CD4-positive, alpha-beta memory T cell (primary cell): ENCODE measurements at regions not wholly inside any gene's neighbourhood (a gene's known extent, or its start where the extent isn't known, plus 50 kb on each side); places are given as distances from the start of the nearest gene placed in this dataset.

Experiments
- CTCF ChIA-PET: fragments of 350-600 bp; sonication (Branson Sonifier 250); formaldehyde crosslinking; loops from one replicate; lab custom pipeline; 2021; ENCODE audit warnings: inconsistent platforms; ENCODE audit not compliant: partially characterized antibody; lab: Charles Lee
- POLR2A ChIA-PET: fragments of 350-600 bp; sonication (Branson Sonifier 250); formaldehyde crosslinking; loops from one replicate; lab custom pipeline; 2021; ENCODE audit not compliant: partially characterized antibody; lab: Charles Lee
- DNase-seq, 5 donors: peaks; one replicate each; pipeline versions ENCODE4 v3.0.0 to v3.0.0-alpha.2; 2020 to 2022; ENCODE audit warnings: mixed read lengths in 1 of 5
- H3K27ac ChIP-seq: one replicate; pipeline ENCODE4 v1.7.0; 2013; ENCODE audit warnings: low read depth, low read length
- H3K27me3 ChIP-seq: 2 replicates; pipeline ENCODE4 v1.7.0; 2013; ENCODE audit warnings: mild to moderate bottlenecking, low read length, moderate library complexity; ENCODE audit not compliant: insufficient read depth
- H3K36me3 ChIP-seq: 2 replicates; pipeline ENCODE4 v1.7.0; 2013; ENCODE audit warnings: mild to moderate bottlenecking, low read length, moderate library complexity; ENCODE audit not compliant: insufficient read depth
- H3K4me1 ChIP-seq: 2 replicates; pipeline ENCODE4 v1.7.0; 2013; ENCODE audit warnings: mild to moderate bottlenecking, low read length, moderate library complexity; ENCODE audit not compliant: insufficient read depth
- H3K4me3 ChIP-seq, 2 donors: one replicate each; pipeline ENCODE4 v1.7.0; 2013; ENCODE audit warnings: low read length in 2 of 2, mild to moderate bottlenecking in 1 of 2
- H3K9me3 ChIP-seq, 2 donors: one replicate each; pipeline ENCODE4 v1.7.0; 2013; ENCODE audit warnings: low read length in 2 of 2, control low read depth in 1 of 2; ENCODE audit not compliant: control insufficient read depth in 1 of 2
- H3K27ac Mint-ChIP-seq, 7 donors: one replicate each; pipeline ENCODE4 v1.8.0; 2020 to 2021; ENCODE audit warnings: mixed read lengths in 7 of 7, mild to moderate bottlenecking in 6 of 7, inconsistent platforms in 3 of 7, moderate library complexity in 3 of 7
- H3K27me3 Mint-ChIP-seq, 2 donors: one replicate each; pipeline ENCODE4 v1.8.0; 2020 to 2021; ENCODE audit warnings: mixed read lengths in 2 of 2
- H3K36me3 Mint-ChIP-seq, 2 donors: one replicate each; pipeline ENCODE4 v1.8.0; 2020 to 2021; ENCODE audit warnings: mixed read lengths in 2 of 2, inconsistent platforms in 1 of 2, mild to moderate bottlenecking in 1 of 2
- H3K4me1 Mint-ChIP-seq, 4 donors: one replicate each; pipeline ENCODE4 v1.8.0; 2020 to 2021; ENCODE audit warnings: mixed read lengths in 4 of 4, mild to moderate bottlenecking in 1 of 4
- H3K4me3 Mint-ChIP-seq, 8 donors: one replicate each; pipeline ENCODE4 v1.8.0; 2020 to 2021; ENCODE audit warnings: mixed read lengths in 8 of 8, mild to moderate bottlenecking in 7 of 8, moderate library complexity in 6 of 8, inconsistent platforms in 3 of 8
- H3K9me3 Mint-ChIP-seq, 8 donors: one replicate each; pipeline ENCODE4 v1.8.0; 2020 to 2021; ENCODE audit warnings: mixed read lengths in 8 of 8, mild to moderate bottlenecking in 5 of 8, inconsistent platforms in 3 of 8, moderate library complexity in 1 of 8
- intact Hi-C: fragments of 100-400 bp; cut with micrococcal nuclease; formaldehyde crosslinking; loops from one replicate; pipeline ENCODE4 v1.15.1; 2023

GRCh38 chr2:150142561-150142960 is 344.9 kb downstream of the RND3 start:
- intact Hi-C loops, result no loop called here
- Histone ChIP-seq H3K36me3 (no peaks in the 10 kb centered on the region), H3K4me3 (no peak overlapping the region), H3K27ac (no peak overlapping the region), H3K27me3 (no peaks in the 10 kb centered on the region), H3K4me1 (no peaks in the 10 kb centered on the region), H3K9me3 (peaks cover 0 to 6% of the 10 kb centered on the region in 2 donors)
- CTCF ChIA-PET, result no interaction called here
- H3K27me3 Mint-ChIP-seq, result no peaks in the 10 kb centered on the region
- no peaks in the 10 kb centered on the region for H3K36me3 Mint-ChIP-seq
- POLR2A ChIA-PET, result no interaction called here
- DNase-seq, result no peak
- peaks cover 0 to 25% (median 12%) of the 10 kb centered on the region in 8 donors for H3K9me3 Mint-ChIP-seq
- no peak overlapping the region for H3K4me3 Mint-ChIP-seq
- H3K27ac Mint-ChIP-seq, result no peak overlapping the region
- no peaks in the 10 kb centered on the region for H3K4me1 Mint-ChIP-seq

- no peak for DNase-seq
- H3K4me1 Mint-ChIP-seq, result no peaks in the 10 kb centered on the region
- no peak overlapping the region for H3K4me3 ChIP-seq
- H3K9me3 Mint-ChIP-seq, result peaks cover 0 to 13% (median 7%) of the 10 kb centered on the region in 8 donors
- H3K27me3 ChIP-seq, result no peaks in the 10 kb centered on the region
- POLR2A ChIA-PET, result interaction anchor here (0.6 kb wide), 1 partner anchor 16 kb away, joined by 3 read pairs; no protein-coding TSS in a partner anchor
- H3K36me3 ChIP-seq, result no peaks in the 10 kb centered on the region
- no peak overlapping the region for H3K4me3 Mint-ChIP-seq
- CTCF ChIA-PET, result no interaction called here
- no peaks in the 10 kb centered on the region for H3K4me1 ChIP-seq
- H3K36me3 Mint-ChIP-seq, result no peaks in the 10 kb centered on the region
- intact Hi-C loops, result no loop called here
- H3K9me3 ChIP-seq, result peaks cover 0 to under 1% of the 10 kb centered on the region in 2 donors
- H3K27me3 Mint-ChIP-seq, result no peaks in the 10 kb centered on the region
- no peak overlapping the region for H3K27ac ChIP-seq
- H3K27ac Mint-ChIP-seq, result no peak overlapping the region
Observed at GRCh38 chr2:150141226-150142001, 346.1 kb downstream of the RND3 start.

- no peaks in the 10 kb centered on the region for H3K4me1 Mint-ChIP-seq
- Histone ChIP-seq H3K4me1 (no peaks in the 10 kb centered on the region), H3K4me3 (no peak overlapping the region), H3K9me3 (no peaks in the 10 kb centered on the region), H3K27me3 (no peaks in the 10 kb centered on the region), H3K36me3 (no peaks in the 10 kb centered on the region), H3K27ac (no peak overlapping the region)
- H3K27ac Mint-ChIP-seq, result no peak overlapping the region
- no peaks in the 10 kb centered on the region for H3K36me3 Mint-ChIP-seq
- ChIA-PET CTCF (no interaction called here), POLR2A (interaction anchor here (0.6 kb wide), 1 partner anchor 16 kb away, joined by 3 read pairs; no protein-coding TSS in a partner anchor)
- intact Hi-C loops, result no loop called here
- no peaks in the 10 kb centered on the region for H3K27me3 Mint-ChIP-seq
- no peak overlapping the region for H3K4me3 Mint-ChIP-seq
- no peak for DNase-seq
- H3K9me3 Mint-ChIP-seq, result peaks cover 0 to 8% (median 2%) of the 10 kb centered on the region in 8 donors
Observed at GRCh38 chr2:150140777-150141176, 346.7 kb downstream of the RND3 start.

- no peaks in the 10 kb centered on the region for H3K4me1 Mint-ChIP-seq
- no peaks in the 10 kb centered on the region for H3K9me3 ChIP-seq
- DNase-seq, result no peak
- H3K36me3 Mint-ChIP-seq, result no peaks in the 10 kb centered on the region
- no peaks in the 10 kb centered on the region for H3K27me3 ChIP-seq
- H3K27ac ChIP-seq, result no peak overlapping the region
- peaks cover 0 to 7% (median 0%) of the 10 kb centered on the region in 8 donors for H3K9me3 Mint-ChIP-seq
- no peak overlapping the region for H3K4me3 Mint-ChIP-seq
- no peaks in the 10 kb centered on the region for H3K27me3 Mint-ChIP-seq
- no peaks in the 10 kb centered on the region for H3K4me1 ChIP-seq
- ChIA-PET CTCF (no interaction called here), POLR2A (no interaction called here)
- no peaks in the 10 kb centered on the region for H3K36me3 ChIP-seq
- no peak overlapping the region for H3K27ac Mint-ChIP-seq
- intact Hi-C loops, result no loop called here
- H3K4me3 ChIP-seq, result no peak overlapping the region
Observed at GRCh38 chr2:150138587-150138986, 348.9 kb downstream of the RND3 start.

GRCh38 chr2:150137338-150138069 is 350.0 kb downstream of the RND3 start:
- intact Hi-C loops, result no loop called here
- Mint-ChIP-seq H3K27ac (no peak overlapping the region), H3K27me3 (no peaks in the 10 kb centered on the region), H3K36me3 (no peaks in the 10 kb centered on the region), H3K4me1 (no peaks in the 10 kb centered on the region), H3K4me3 (no peak overlapping the region), H3K9me3 (peaks cover 0 to 7% (median 0%) of the 10 kb centered on the region in 8 donors)
- Histone ChIP-seq H3K27ac (no peak overlapping the region), H3K4me1 (no peaks in the 10 kb centered on the region), H3K4me3 (no peak overlapping the region), H3K9me3 (no peaks in the 10 kb centered on the region), H3K36me3 (no peaks in the 10 kb centered on the region), H3K27me3 (no peaks in the 10 kb centered on the region)
- DNase-seq, result no peak
- CTCF ChIA-PET, result no interaction called here
- POLR2A ChIA-PET, result no interaction called here

GRCh38 chr2:150136893-150137292 is 350.6 kb downstream of the RND3 start:
- CTCF ChIA-PET, result no interaction called here
- H3K27ac Mint-ChIP-seq, result no peak overlapping the region
- Histone ChIP-seq H3K9me3 (no peaks in the 10 kb centered on the region), H3K27ac (no peak overlapping the region), H3K36me3 (no peaks in the 10 kb centered on the region), H3K4me3 (no peak overlapping the region), H3K4me1 (no peaks in the 10 kb centered on the region), H3K27me3 (no peaks in the 10 kb centered on the region)
- no peak for DNase-seq
- H3K27me3 Mint-ChIP-seq, result no peaks in the 10 kb centered on the region
- no peaks in the 10 kb centered on the region for H3K4me1 Mint-ChIP-seq
- H3K36me3 Mint-ChIP-seq, result no peaks in the 10 kb centered on the region
- H3K9me3 Mint-ChIP-seq, result peaks cover 0 to 7% (median 0%) of the 10 kb centered on the region in 8 donors
- no peak overlapping the region for H3K4me3 Mint-ChIP-seq
- POLR2A ChIA-PET, result no interaction called here
- intact Hi-C loops, result no loop called here

GRCh38 chr2:150136401-150136800 is 351.1 kb downstream of the RND3 start:
- Histone ChIP-seq H3K9me3 (no peaks in the 10 kb centered on the region), H3K27me3 (no peaks in the 10 kb centered on the region), H3K36me3 (no peaks in the 10 kb centered on the region), H3K27ac (no peak overlapping the region), H3K4me1 (no peaks in the 10 kb centered on the region), H3K4me3 (no peak overlapping the region)
- H3K27me3 Mint-ChIP-seq, result no peaks in the 10 kb centered on the region
- ChIA-PET CTCF (no interaction called here), POLR2A (no interaction called here)
- H3K9me3 Mint-ChIP-seq, result peaks cover 0 to 7% (median 0%) of the 10 kb centered on the region in 8 donors
- no peak overlapping the region for H3K27ac Mint-ChIP-seq
- H3K4me1 Mint-ChIP-seq, result no peaks in the 10 kb centered on the region
- H3K36me3 Mint-ChIP-seq, result no peaks in the 10 kb centered on the region
- no peak for DNase-seq
- intact Hi-C loops, result no loop called here
- H3K4me3 Mint-ChIP-seq, result no peak overlapping the region
